CD4-positive, CD25-positive, alpha-beta regulatory T cell (primary cell): ENCODE measurements at regions not wholly inside any gene's neighbourhood (a gene's known extent, or its start where the extent isn't known, plus 50 kb on each side); places are given as distances from the start of the nearest gene placed in this dataset.

Source experiments
- ATAC-seq, 2 donors: fragments of 150-1000 bp; cut with Tn5 transposase; one replicate each; pipeline ENCODE4 v1.10.0; 2021; ENCODE audit warnings: low read depth in 2 of 2, moderate number of reproducible peaks in 2 of 2, moderate library complexity in 1 of 2
- DNase-seq, 3 donors: peaks; one replicate each; pipeline versions ENCODE4 v3.0.0 to v3.0.0-alpha.2; 2012 to 2022; ENCODE audit warnings: mixed read lengths in 1 of 3
- H3K27ac ChIP-seq: one replicate; pipeline ENCODE4 v1.7.0; 2013; ENCODE audit warnings: mild to moderate bottlenecking, low read length; ENCODE audit not compliant: insufficient read depth, poor library complexity, severe bottlenecking
- H3K27me3 ChIP-seq: one replicate; pipeline ENCODE4 v1.7.0; 2013; ENCODE audit warnings: low read length; ENCODE audit not compliant: control insufficient read depth, insufficient read depth
- H3K36me3 ChIP-seq: one replicate; pipeline ENCODE4 v1.7.0; 2013; ENCODE audit warnings: mild to moderate bottlenecking, low read length, moderate library complexity; ENCODE audit not compliant: control insufficient read depth, insufficient read depth
- H3K4me1 ChIP-seq: 2 replicates; pipeline ENCODE4 v1.7.0; 2013; ENCODE audit warnings: mild to moderate bottlenecking, low read length; ENCODE audit not compliant: insufficient read depth, control insufficient read depth, poor library complexity, severe bottlenecking
- H3K4me3 ChIP-seq: one replicate; pipeline ENCODE4 v1.7.0; 2013; ENCODE audit warnings: low read depth, mild to moderate bottlenecking, low read length, moderate library complexity
- H3K9me3 ChIP-seq, 2 experiments: 1 replicate in 1 of 2; 2 replicates in 1 of 2; pipeline ENCODE4 v1.7.0; 2013; ENCODE audit warnings: low read length in 2 of 2, mild to moderate bottlenecking in 1 of 2, moderate library complexity in 1 of 2; ENCODE audit not compliant: control insufficient read depth in 2 of 2
- H3K27ac Mint-ChIP-seq, 3 donors: one replicate each; pipeline ENCODE4 v1.8.0; 2020 to 2022; ENCODE audit warnings: mild to moderate bottlenecking in 3 of 3, mixed read lengths in 3 of 3, moderate library complexity in 2 of 3
- H3K27me3 Mint-ChIP-seq: one replicate; pipeline ENCODE4 v1.8.0; 2022; ENCODE audit warnings: mild to moderate bottlenecking, mixed read lengths
- H3K36me3 Mint-ChIP-seq: one replicate; pipeline ENCODE4 v1.8.0; 2020; ENCODE audit warnings: mixed read lengths
- H3K4me1 Mint-ChIP-seq, 4 donors: one replicate each; pipeline ENCODE4 v1.8.0; 2020 to 2022; ENCODE audit warnings: mixed read lengths in 4 of 4, mild to moderate bottlenecking in 1 of 4
- H3K4me3 Mint-ChIP-seq, 4 donors: one replicate each; pipeline ENCODE4 v1.8.0; 2020 to 2022; ENCODE audit warnings: mild to moderate bottlenecking in 4 of 4, mixed read lengths in 4 of 4, moderate library complexity in 3 of 4
- H3K9me3 Mint-ChIP-seq, 7 donors: one replicate each; pipeline ENCODE4 v1.8.0; 2020 to 2022; ENCODE audit warnings: mixed read lengths in 7 of 7, mild to moderate bottlenecking in 3 of 7, moderate library complexity in 2 of 7

GRCh38 chr18:79629249-79629558 lies 50.4 kb upstream of the CTDP1 start:
- no peak for ATAC-seq
- no peak for DNase-seq
- Histone ChIP-seq H3K27ac (no peak overlapping the region), H3K36me3 (no peaks in the 10 kb centered on the region), H3K4me1 (no peaks in the 10 kb centered on the region), H3K4me3 (no peak overlapping the region), H3K27me3 (no peaks in the 10 kb centered on the region), H3K9me3 (no peaks in the 10 kb centered on the region)
- peaks cover 0 to 6% (median 0%) of the 10 kb centered on the region in 7 donors for H3K9me3 Mint-ChIP-seq
- H3K27ac Mint-ChIP-seq, result no peak overlapping the region
- no peak overlapping the region for H3K4me3 Mint-ChIP-seq
- H3K27me3 Mint-ChIP-seq, result peaks cover 4% of the 10 kb centered on the region
- no peaks in the 10 kb centered on the region for H3K36me3 Mint-ChIP-seq
- H3K4me1 Mint-ChIP-seq, result peaks cover 0 to 6% (median 2%) of the 10 kb centered on the region in 4 donors

GRCh38 chr18:79629606-79630005 lies 50.0 kb upstream of the CTDP1 start:
- Mint-ChIP-seq H3K4me3 (no peak overlapping the region), H3K27me3 (peaks cover 4% of the 10 kb centered on the region), H3K27ac (no peak overlapping the region), H3K36me3 (no peaks in the 10 kb centered on the region), H3K4me1 (peaks cover 0 to 6% (median 2%) of the 10 kb centered on the region in 4 donors), H3K9me3 (peaks cover 0 to 6% (median 0%) of the 10 kb centered on the region in 7 donors)
- no peaks in the 10 kb centered on the region for H3K4me1 ChIP-seq
- no peak overlapping the region for H3K27ac ChIP-seq
- ATAC-seq, result no peak
- no peak overlapping the region for H3K4me3 ChIP-seq
- DNase-seq, result no peak
- H3K9me3 ChIP-seq, result no peaks in the 10 kb centered on the region
- H3K36me3 ChIP-seq, result no peaks in the 10 kb centered on the region
- no peaks in the 10 kb centered on the region for H3K27me3 ChIP-seq
